ENCODE measurements at regions not wholly inside any gene's neighbourhood (a gene's known extent, or its start where the extent isn't known, plus 50 kb on each side); places are given as distances from the start of the nearest gene placed in this dataset.

GRCh38 chr13:99642006-99642405, 140.7 kb downstream of the TM9SF2 start:
- no peak for DNase-seq (ENCODE audit: low read depth)

- no peak for DNase-seq (ENCODE audit: low read depth)
Measured at GRCh38 chr13:99640260-99640659, 139.0 kb downstream of the TM9SF2 start.

GRCh38 chr13:99639126-99639525, 137.9 kb downstream of the TM9SF2 start:
- no peak for DNase-seq (ENCODE audit: low read depth)

- DNase-seq (ENCODE audit: low read depth), result no peak
Measured at GRCh38 chr13:99636728-99637353, 135.6 kb downstream of the TM9SF2 start.

GRCh38 chr13:99636306-99636705, 135.0 kb downstream of the TM9SF2 start:
- DNase-seq (ENCODE audit: low read depth), result no peak

GRCh38 chr13:99634672-99635071, 133.4 kb downstream of the TM9SF2 start:
- no peak for DNase-seq (ENCODE audit: low read depth)

- no peak for DNase-seq (ENCODE audit: low read depth)
Measured at GRCh38 chr13:99630269-99630898, 129.1 kb downstream of the TM9SF2 start.

GRCh38 chr13:99629641-99630040, 128.4 kb downstream of the TM9SF2 start:
- no peak for DNase-seq (ENCODE audit: low read depth)

GRCh38 chr13:99628442-99628841, 127.2 kb downstream of the TM9SF2 start:
- no peak for DNase-seq (ENCODE audit: low read depth)

GRCh38 chr13:99626461-99627082, 125.3 kb downstream of the TM9SF2 start:
- DNase-seq (ENCODE audit: low read depth), result no peak

- DNase-seq (ENCODE audit: low read depth), result no peak
Measured at GRCh38 chr13:99624936-99625540, 123.8 kb downstream of the TM9SF2 start.

GRCh38 chr13:99620806-99621205, 119.5 kb downstream of the TM9SF2 start:
- no peak for DNase-seq (ENCODE audit: low read depth)

GRCh38 chr13:99619207-99619606, 117.9 kb downstream of the TM9SF2 start:
- DNase-seq (ENCODE audit: low read depth), result no peak

- no peak for DNase-seq (ENCODE audit: low read depth)
Measured at GRCh38 chr13:99617474-99618255, 116.4 kb downstream of the TM9SF2 start.

GRCh38 chr13:99614465-99614885, 113.2 kb downstream of the TM9SF2 start:
- no peak for DNase-seq (ENCODE audit: low read depth)
